Ascending aorta (tissue), 2 donors: ENCODE measurements at regions not wholly inside any gene's neighbourhood (a gene's known extent, or its start where the extent isn't known, plus 50 kb on each side); places are given as distances from the start of the nearest gene placed in this dataset.

Source experiments
- DNase-seq, 2 donors: peaks; one replicate each; pipeline ENCODE4 v3.0.0-alpha.2; 2019; ENCODE audit warnings: low spot score in 2 of 2
- H3K27ac ChIP-seq, 2 donors: fragments of 200-600 bp; sonication (generic); one replicate each; pipeline ENCODE4 v1.5.1; 2016 to 2017; ENCODE audit warnings: mild to moderate bottlenecking in 1 of 2
- H3K27me3 ChIP-seq: fragments of 200-600 bp; sonication (generic); one replicate; pipeline ENCODE4 v1.5.1; 2017
- H3K36me3 ChIP-seq, 2 donors: fragments of 200-600 bp; sonication (generic); one replicate each; pipeline ENCODE4 v1.5.1; 2016
- H3K4me1 ChIP-seq, 2 donors: fragments of 200-600 bp; sonication (generic); one replicate each; pipeline ENCODE4 v1.5.1; 2016 to 2017; ENCODE audit warnings: mild to moderate bottlenecking in 1 of 2
- H3K4me3 ChIP-seq, 2 donors: fragments of 200-600 bp; sonication (generic); one replicate each; pipeline ENCODE4 v1.5.1; 2016 to 2017; ENCODE audit warnings: mild to moderate bottlenecking in 1 of 2
- H3K9me3 ChIP-seq, 2 donors: fragments of 200-600 bp; sonication (generic); one replicate each; pipeline ENCODE4 v1.5.1; 2016
- CTCF ChIP-seq, 3 experiments: fragments of 200-600 bp in 2 of 3; fragments of 450-650 bp in 1 of 3; sonication (generic) in 2 of 3; IDR thresholded peaks; one replicate each; pipeline ENCODE4 v1.5.1; 2016 to 2019; ENCODE audit warnings: antibody characterized with exemption in 3 of 3, mild to moderate bottlenecking in 1 of 3, moderate library complexity in 1 of 3
- intact Hi-C: fragments of 100-400 bp; cut with DNase I; formaldehyde crosslinking; loops from one replicate; pipeline ENCODE4 v1.15.1; 2023

GRCh38 chr12:111094157-111095010 lies 174.0 kb upstream of the MYL2 start:
- Histone ChIP-seq H3K27ac (no peak overlapping the region), H3K9me3 (no peaks in the 10 kb centered on the region), H3K4me3 (no peak overlapping the region), H3K27me3 (no peaks in the 10 kb centered on the region), H3K4me1 (no peaks in the 10 kb centered on the region), H3K36me3 (no peaks in the 10 kb centered on the region)
- DNase-seq, result no peak
- intact Hi-C loops, result no loop called here
- no peak for TF ChIP-seq CTCF (IDR thresholded peaks at IDR 0.05)

- Histone ChIP-seq H3K27ac (no peak overlapping the region), H3K27me3 (no peaks in the 10 kb centered on the region), H3K4me1 (no peaks in the 10 kb centered on the region), H3K36me3 (no peaks in the 10 kb centered on the region), H3K9me3 (no peaks in the 10 kb centered on the region), H3K4me3 (no peak overlapping the region)
- no peak for TF ChIP-seq CTCF (IDR thresholded peaks at IDR 0.05)
- intact Hi-C loops, result no loop called here
- DNase-seq, result no peak
These were observed 173.2 kb upstream of the MYL2 start for GRCh38 chr12:111093428-111094142.

- Histone ChIP-seq H3K9me3 (no peaks in the 10 kb centered on the region), H3K4me1 (no peaks in the 10 kb centered on the region), H3K27me3 (no peaks in the 10 kb centered on the region), H3K27ac (no peak overlapping the region), H3K36me3 (no peaks in the 10 kb centered on the region), H3K4me3 (no peak overlapping the region)
- DNase-seq, result no peak
- intact Hi-C loops, result no loop called here
- TF ChIP-seq CTCF (IDR thresholded peaks at IDR 0.05), result no peak
These were observed 170.7 kb upstream of the MYL2 start for GRCh38 chr12:111091051-111091450.

- DNase-seq, result no peak
- Histone ChIP-seq H3K9me3 (no peaks in the 10 kb centered on the region), H3K27me3 (no peaks in the 10 kb centered on the region), H3K36me3 (no peaks in the 10 kb centered on the region), H3K4me3 (no peak overlapping the region), H3K4me1 (no peaks in the 10 kb centered on the region), H3K27ac (no peak overlapping the region)
- no peak for TF ChIP-seq CTCF (IDR thresholded peaks at IDR 0.05)
- intact Hi-C loops, result no loop called here
These were observed 169.2 kb upstream of the MYL2 start for GRCh38 chr12:111089616-111090015.

- no peak for TF ChIP-seq CTCF (IDR thresholded peaks at IDR 0.05)
- Histone ChIP-seq H3K27ac (no peak overlapping the region), H3K4me3 (no peak overlapping the region), H3K9me3 (no peaks in the 10 kb centered on the region), H3K27me3 (no peaks in the 10 kb centered on the region), H3K36me3 (no peaks in the 10 kb centered on the region), H3K4me1 (no peaks in the 10 kb centered on the region)
- no peak for DNase-seq
- intact Hi-C loops, result no loop called here
These were observed 168.0 kb upstream of the MYL2 start for GRCh38 chr12:111088409-111088808.
